B cell (primary cell): ENCODE measurements at regions not wholly inside any gene's neighbourhood (a gene's known extent, or its start where the extent isn't known, plus 50 kb on each side); places are given as distances from the start of the nearest gene placed in this dataset.

ENCODE experiments used
- EZH2 ChIP-seq: IDR thresholded peaks from 2 replicates; pipeline ENCODE4 v1.6.1; 2012; ENCODE audit warnings: borderline replicate concordance, low read depth, mild to moderate bottlenecking, moderate library complexity, low read length; ENCODE audit not compliant: insufficient read depth, poor library complexity, severe bottlenecking
- TF ChIP-seq, protein P1 (sequence below): fragments of 200-600 bp; IDR thresholded peaks from one replicate; pipeline ENCODE4 v1.8.0; 2022; ENCODE audit warnings: antibody characterized with exemption, mild to moderate bottlenecking

- TF ChIP-seq, protein P1, sequence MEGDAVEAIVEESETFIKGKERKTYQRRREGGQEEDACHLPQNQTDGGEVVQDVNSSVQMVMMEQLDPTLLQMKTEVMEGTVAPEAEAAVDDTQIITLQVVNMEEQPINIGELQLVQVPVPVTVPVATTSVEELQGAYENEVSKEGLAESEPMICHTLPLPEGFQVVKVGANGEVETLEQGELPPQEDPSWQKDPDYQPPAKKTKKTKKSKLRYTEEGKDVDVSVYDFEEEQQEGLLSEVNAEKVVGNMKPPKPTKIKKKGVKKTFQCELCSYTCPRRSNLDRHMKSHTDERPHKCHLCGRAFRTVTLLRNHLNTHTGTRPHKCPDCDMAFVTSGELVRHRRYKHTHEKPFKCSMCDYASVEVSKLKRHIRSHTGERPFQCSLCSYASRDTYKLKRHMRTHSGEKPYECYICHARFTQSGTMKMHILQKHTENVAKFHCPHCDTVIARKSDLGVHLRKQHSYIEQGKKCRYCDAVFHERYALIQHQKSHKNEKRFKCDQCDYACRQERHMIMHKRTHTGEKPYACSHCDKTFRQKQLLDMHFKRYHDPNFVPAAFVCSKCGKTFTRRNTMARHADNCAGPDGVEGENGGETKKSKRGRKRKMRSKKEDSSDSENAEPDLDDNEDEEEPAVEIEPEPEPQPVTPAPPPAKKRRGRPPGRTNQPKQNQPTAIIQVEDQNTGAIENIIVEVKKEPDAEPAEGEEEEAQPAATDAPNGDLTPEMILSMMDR, result no peak
- TF ChIP-seq EZH2, result no peak
Measured at GRCh38 chr3:84744130-84744529, 214.7 kb upstream of the CADM2 start.
